ENCODE measurements at regions not wholly inside any gene's neighbourhood (a gene's known extent, or its start where the extent isn't known, plus 50 kb on each side); places are given as distances from the start of the nearest gene placed in this dataset.

DNA sequence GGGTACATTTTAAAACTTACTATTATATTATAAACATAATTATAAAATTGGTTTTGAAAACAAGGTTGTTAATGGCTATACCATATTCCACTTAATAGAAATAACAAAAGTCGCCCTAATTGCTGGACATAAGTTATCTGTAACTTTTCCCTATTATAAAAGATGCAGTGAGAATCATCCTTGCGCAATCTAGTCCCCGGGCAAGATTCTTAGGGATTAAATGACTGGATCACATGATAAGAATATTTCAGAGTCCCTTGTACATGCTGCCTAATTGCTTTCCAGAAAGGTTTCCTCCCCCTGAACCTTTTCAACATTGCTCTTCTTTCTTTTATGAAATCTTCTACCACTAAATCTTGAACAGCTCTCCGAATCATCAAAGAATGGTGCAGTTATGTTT, 479.8 kb upstream of the MKI67 start:
- TF ChIP-seq CTCF (IDR thresholded peaks at IDR 0.05) (no peak), EZH2 (IDR thresholded peaks at IDR 0.05) (no peak)
